ENCODE measurements at regions not wholly inside any gene's neighbourhood (a gene's known extent, or its start where the extent isn't known, plus 50 kb on each side); places are given as distances from the start of the nearest gene placed in this dataset.

DNA sequence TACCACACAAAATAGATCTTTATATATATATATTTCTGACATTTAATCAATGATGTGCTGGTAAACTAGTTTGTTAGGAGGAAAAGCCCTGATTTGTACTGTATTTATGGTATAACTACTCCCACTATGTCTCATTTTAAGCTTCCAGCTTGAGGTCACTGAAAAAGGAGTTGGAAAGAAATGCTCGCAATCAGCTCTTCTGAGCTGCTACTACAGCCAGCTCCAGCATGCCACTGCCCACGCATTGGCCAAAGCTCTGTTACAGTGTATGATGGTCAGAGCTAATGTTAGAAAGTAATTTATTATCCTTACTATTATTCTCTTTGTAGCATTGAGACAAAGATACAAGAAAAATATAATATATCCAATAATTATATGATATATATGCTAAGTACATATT lies 55.0 kb upstream of the PCED1B start:
- TF ChIP-seq CTCF (IDR thresholded peaks at IDR 0.05; ENCODE audit: low read depth, low read length) (no peak), POLR2A (IDR thresholded peaks at IDR 0.05; ENCODE audit: extremely low read depth, insufficient read length) (no peak)

All from NB4 (cell line).